ENCODE measurements at regions not wholly inside any gene's neighbourhood (a gene's known extent, or its start where the extent isn't known, plus 50 kb on each side); places are given as distances from the start of the nearest gene placed in this dataset.
"Not testable (repeated sequence)": the region's sequence is repeated elsewhere in the genome, so short reads cannot be mapped to it uniquely, and the experiment has no call there.

GRCh38 chr9:88258024-88258423 is 119.7 kb upstream of the SPATA31C2 start:
- WGBS: 53% methylated on average over 2 of the region's 2 CpGs
- no peaks in the 10 kb centered on the region for H3K27me3 ChIP-seq (replicated peaks; ENCODE audit: insufficient read depth)
- H3K36me3 ChIP-seq: no peaks in the 10 kb centered on the region
- intact Hi-C loops (cut with DNase I): no loop called here
- no peaks in the 10 kb centered on the region for H3K9me3 ChIP-seq
- TF ChIP-seq CTCF (IDR thresholded peaks at IDR 0.05): no peak
- no peak for TF ChIP-seq POLR2A (IDR thresholded peaks at IDR 0.05)
- no peak for TF ChIP-seq POLR2AphosphoS5 (IDR thresholded peaks at IDR 0.05)
- no peak for DNase-seq (ENCODE audit: low spot score)
- no peak overlapping the region for H3K27ac ChIP-seq
- H3K4me1 ChIP-seq (replicated peaks): no peaks in the 10 kb centered on the region
- no peak overlapping the region for H3K4me3 ChIP-seq

GRCh38 chr9:88256216-88256615 is 117.9 kb upstream of the SPATA31C2 start:
- intact Hi-C loops (cut with DNase I): no loop called here
- WGBS: 63% methylated on average over 7 of the region's 7 CpGs
- H3K4me3 ChIP-seq: no peak overlapping the region
- H3K36me3 ChIP-seq: no peaks in the 10 kb centered on the region
- H3K27ac ChIP-seq: no peak overlapping the region
- no peaks in the 10 kb centered on the region for H3K9me3 ChIP-seq
- no peaks in the 10 kb centered on the region for H3K4me1 ChIP-seq (replicated peaks)
- DNase-seq (ENCODE audit: low spot score): no peak
- H3K27me3 ChIP-seq (replicated peaks; ENCODE audit: insufficient read depth): no peaks in the 10 kb centered on the region
- no peak for TF ChIP-seq CTCF (IDR thresholded peaks at IDR 0.05)

GRCh38 chr9:88255806-88256205 is 117.5 kb upstream of the SPATA31C2 start:
- intact Hi-C loops (cut with DNase I): not testable (repeated sequence)

GRCh38 chr9:88251903-88252302 is 113.6 kb upstream of the SPATA31C2 start:
- intact Hi-C loops (cut with DNase I): no loop called here
- TF ChIP-seq POLR2A (IDR thresholded peaks at IDR 0.05) (no peak), CTCF (IDR thresholded peaks at IDR 0.05) (no peak), POLR2AphosphoS5 (IDR thresholded peaks at IDR 0.05) (no peak)
- Histone ChIP-seq H3K27ac (no peak overlapping the region), H3K9me3 (no peaks in the 10 kb centered on the region), H3K4me1 (replicated peaks) (no peaks in the 10 kb centered on the region), H3K27me3 (replicated peaks; ENCODE audit: insufficient read depth) (no peaks in the 10 kb centered on the region), H3K36me3 (no peaks in the 10 kb centered on the region), H3K4me3 (no peak overlapping the region)
- WGBS: 100% methylated on average over 1 of the region's 1 CpG
- no peak for DNase-seq (ENCODE audit: low spot score)

More at GRCh38 chr9:88255806-88256205, 117.5 kb upstream of the SPATA31C2 start:
- not testable (repeated sequence) for H3K36me3 ChIP-seq; DNase-seq (ENCODE audit: low spot score); H3K4me3 ChIP-seq; H3K27me3 ChIP-seq (replicated peaks; ENCODE audit: insufficient read depth); H3K4me1 ChIP-seq (replicated peaks); H3K27ac ChIP-seq; H3K9me3 ChIP-seq
- 50% methylated on average over 4 of the region's 4 CpGs for WGBS

GRCh38 chr9:88243736-88244135 is 105.5 kb upstream of the SPATA31C2 start:
- Histone ChIP-seq H3K4me3 (no peak overlapping the region), H3K9me3 (no peaks in the 10 kb centered on the region), H3K27ac (no peak overlapping the region), H3K36me3 (no peaks in the 10 kb centered on the region), H3K4me1 (replicated peaks) (no peaks in the 10 kb centered on the region), H3K27me3 (replicated peaks; ENCODE audit: insufficient read depth) (no peaks in the 10 kb centered on the region)
- no peak for TF ChIP-seq CTCF (IDR thresholded peaks at IDR 0.05)
- TF ChIP-seq POLR2A (IDR thresholded peaks at IDR 0.05): no peak
- no peak for TF ChIP-seq POLR2AphosphoS5 (IDR thresholded peaks at IDR 0.05)
- intact Hi-C loops (cut with DNase I): no loop called here
- no peak for DNase-seq (ENCODE audit: low spot score)
